Activated T-helper 17 cell treated with anti-CD3 and anti-CD28 coated beads, Interleukin-2, amount 50 U/mL, for 72 hours (primary cell): ENCODE measurements at regions not wholly inside any gene's neighbourhood (a gene's known extent, or its start where the extent isn't known, plus 50 kb on each side); places are given as distances from the start of the nearest gene placed in this dataset.

Experiments
- ATAC-seq: fragments of 150-1000 bp; cut with Tn5 transposase; replicated peaks from 2 replicates; pipeline ENCODE4 v1.10.0; 2021; ENCODE audit warnings: mild to moderate bottlenecking, moderate library complexity
- H3K27ac Mint-ChIP-seq: one replicate; pipeline ENCODE4 v1.8.0; 2022; ENCODE audit warnings: mixed read lengths
- H3K27me3 Mint-ChIP-seq: one replicate; pipeline ENCODE4 v1.8.0; 2022; ENCODE audit warnings: mixed read lengths
- H3K36me3 Mint-ChIP-seq: one replicate; pipeline ENCODE4 v1.8.0; 2022; ENCODE audit warnings: low read depth, mild to moderate bottlenecking, mixed read lengths
- H3K4me1 Mint-ChIP-seq: one replicate; pipeline ENCODE4 v1.8.0; 2022; ENCODE audit warnings: mixed read lengths
- H3K4me3 Mint-ChIP-seq: one replicate; pipeline ENCODE4 v1.8.0; 2022; ENCODE audit warnings: mild to moderate bottlenecking, mixed read lengths
- H3K9me3 Mint-ChIP-seq: one replicate; pipeline ENCODE4 v1.8.0; 2022; ENCODE audit warnings: mixed read lengths

- Mint-ChIP-seq H3K4me1 (no peaks in the 10 kb centered on the region), H3K27ac (no peak overlapping the region), H3K27me3 (peaks cover 9% of the 10 kb centered on the region), H3K9me3 (peaks cover 6% of the 10 kb centered on the region), H3K4me3 (no peak overlapping the region), H3K36me3 (no peaks in the 10 kb centered on the region)
- no peak for ATAC-seq
These were observed 161.2 kb upstream of the SNX7 start for GRCh38 chr1:98500324-98500723.

- H3K27ac Mint-ChIP-seq = no peak overlapping the region
- H3K4me3 Mint-ChIP-seq = no peak overlapping the region
- peaks cover 9% of the 10 kb centered on the region for H3K27me3 Mint-ChIP-seq
- H3K36me3 Mint-ChIP-seq = no peaks in the 10 kb centered on the region
- H3K4me1 Mint-ChIP-seq = no peaks in the 10 kb centered on the region
- no peak for ATAC-seq
- peaks cover 3% of the 10 kb centered on the region for H3K9me3 Mint-ChIP-seq
These were observed 162.9 kb upstream of the SNX7 start for GRCh38 chr1:98498651-98499050.

GRCh38 chr1:98497497-98497896 is 164.0 kb upstream of the SNX7 start:
- no peak overlapping the region for H3K27ac Mint-ChIP-seq
- peaks cover 9% of the 10 kb centered on the region for H3K27me3 Mint-ChIP-seq
- peaks cover 3% of the 10 kb centered on the region for H3K9me3 Mint-ChIP-seq
- no peak for ATAC-seq
- no peaks in the 10 kb centered on the region for H3K36me3 Mint-ChIP-seq
- H3K4me3 Mint-ChIP-seq = no peak overlapping the region
- H3K4me1 Mint-ChIP-seq = no peaks in the 10 kb centered on the region

- Mint-ChIP-seq H3K9me3 (peaks cover 3% of the 10 kb centered on the region), H3K4me1 (no peaks in the 10 kb centered on the region), H3K27me3 (peaks cover 10% of the 10 kb centered on the region), H3K36me3 (no peaks in the 10 kb centered on the region), H3K27ac (no peak overlapping the region), H3K4me3 (no peak overlapping the region)
- ATAC-seq = no peak
These were observed 165.1 kb upstream of the SNX7 start for GRCh38 chr1:98496256-98496995.

GRCh38 chr1:98493469-98493868 is 168.1 kb upstream of the SNX7 start:
- no peak overlapping the region for H3K27ac Mint-ChIP-seq
- H3K27me3 Mint-ChIP-seq = peaks cover 7% of the 10 kb centered on the region
- no peaks in the 10 kb centered on the region for H3K36me3 Mint-ChIP-seq
- no peaks in the 10 kb centered on the region for H3K4me1 Mint-ChIP-seq
- no peak for ATAC-seq
- no peaks in the 10 kb centered on the region for H3K9me3 Mint-ChIP-seq
- H3K4me3 Mint-ChIP-seq = no peak overlapping the region

GRCh38 chr1:98490099-98490498 is 171.4 kb upstream of the SNX7 start:
- Mint-ChIP-seq H3K27ac (no peak overlapping the region), H3K4me1 (no peaks in the 10 kb centered on the region), H3K9me3 (no peaks in the 10 kb centered on the region), H3K27me3 (peaks cover 12% of the 10 kb centered on the region), H3K4me3 (no peak overlapping the region), H3K36me3 (no peaks in the 10 kb centered on the region)
- no peak for ATAC-seq

GRCh38 chr1:98487620-98488019 is 173.9 kb upstream of the SNX7 start:
- Mint-ChIP-seq H3K36me3 (no peaks in the 10 kb centered on the region), H3K9me3 (no peaks in the 10 kb centered on the region), H3K4me1 (no peaks in the 10 kb centered on the region), H3K27me3 (peaks cover 12% of the 10 kb centered on the region), H3K4me3 (no peak overlapping the region), H3K27ac (no peak overlapping the region)
- no peak for ATAC-seq

- H3K27ac Mint-ChIP-seq = no peak overlapping the region
- H3K27me3 Mint-ChIP-seq = peaks cover 14% of the 10 kb centered on the region
- no peak overlapping the region for H3K4me3 Mint-ChIP-seq
- H3K9me3 Mint-ChIP-seq = no peaks in the 10 kb centered on the region
- H3K4me1 Mint-ChIP-seq = no peaks in the 10 kb centered on the region
- H3K36me3 Mint-ChIP-seq = no peaks in the 10 kb centered on the region
- no peak for ATAC-seq
These were observed 178.9 kb upstream of the SNX7 start for GRCh38 chr1:98482611-98483010.

- H3K4me1 Mint-ChIP-seq = no peaks in the 10 kb centered on the region
- H3K36me3 Mint-ChIP-seq = no peaks in the 10 kb centered on the region
- H3K27me3 Mint-ChIP-seq = peaks cover 14% of the 10 kb centered on the region
- H3K27ac Mint-ChIP-seq = no peak overlapping the region
- H3K4me3 Mint-ChIP-seq = no peak overlapping the region
- no peak for ATAC-seq
- H3K9me3 Mint-ChIP-seq = no peaks in the 10 kb centered on the region
These were observed 181.2 kb upstream of the SNX7 start for GRCh38 chr1:98480271-98480670.

GRCh38 chr1:98478121-98478520 is 183.4 kb upstream of the SNX7 start:
- Mint-ChIP-seq H3K27me3 (peaks cover 17% of the 10 kb centered on the region), H3K4me1 (no peaks in the 10 kb centered on the region), H3K9me3 (no peaks in the 10 kb centered on the region), H3K36me3 (no peaks in the 10 kb centered on the region), H3K4me3 (no peak overlapping the region), H3K27ac (no peak overlapping the region)
- ATAC-seq = no peak

GRCh38 chr1:98472878-98473277 is 188.6 kb upstream of the SNX7 start:
- Mint-ChIP-seq H3K36me3 (no peaks in the 10 kb centered on the region), H3K27ac (no peak overlapping the region)

GRCh38 chr1:98471633-98472032 is 189.9 kb upstream of the SNX7 start:
- Mint-ChIP-seq H3K4me3 (no peak overlapping the region), H3K9me3 (no peaks in the 10 kb centered on the region), H3K27me3 (peaks cover 11% of the 10 kb centered on the region), H3K36me3 (no peaks in the 10 kb centered on the region), H3K4me1 (no peaks in the 10 kb centered on the region), H3K27ac (no peak overlapping the region)
- ATAC-seq = no peak

More at GRCh38 chr1:98472878-98473277, 188.6 kb upstream of the SNX7 start:
- ATAC-seq = no peak
- Mint-ChIP-seq H3K9me3 (no peaks in the 10 kb centered on the region), H3K4me3 (no peak overlapping the region), H3K27me3 (peaks cover 8% of the 10 kb centered on the region), H3K4me1 (no peaks in the 10 kb centered on the region)

- Mint-ChIP-seq H3K27ac (no peak overlapping the region), H3K36me3 (no peaks in the 10 kb centered on the region)
- ATAC-seq = no peak
These were observed 193.3 kb upstream of the SNX7 start for GRCh38 chr1:98468111-98468717.

GRCh38 chr1:98467586-98467985 is 193.9 kb upstream of the SNX7 start:
- peaks cover 5% of the 10 kb centered on the region for H3K27me3 Mint-ChIP-seq
- no peak for ATAC-seq
- H3K4me3 Mint-ChIP-seq = no peak overlapping the region
- H3K9me3 Mint-ChIP-seq = no peaks in the 10 kb centered on the region
- H3K27ac Mint-ChIP-seq = no peak overlapping the region
- H3K36me3 Mint-ChIP-seq = no peaks in the 10 kb centered on the region
- no peaks in the 10 kb centered on the region for H3K4me1 Mint-ChIP-seq

More at GRCh38 chr1:98468111-98468717, 193.3 kb upstream of the SNX7 start:
- no peak overlapping the region for H3K4me3 Mint-ChIP-seq
- no peaks in the 10 kb centered on the region for H3K9me3 Mint-ChIP-seq
- peaks cover 5% of the 10 kb centered on the region for H3K27me3 Mint-ChIP-seq
- no peaks in the 10 kb centered on the region for H3K4me1 Mint-ChIP-seq

- H3K27me3 Mint-ChIP-seq = peaks cover 5% of the 10 kb centered on the region
- no peak for ATAC-seq
- H3K4me1 Mint-ChIP-seq = no peaks in the 10 kb centered on the region
- no peaks in the 10 kb centered on the region for H3K36me3 Mint-ChIP-seq
- no peak overlapping the region for H3K27ac Mint-ChIP-seq
- H3K4me3 Mint-ChIP-seq = no peak overlapping the region
- no peaks in the 10 kb centered on the region for H3K9me3 Mint-ChIP-seq
These were observed 194.4 kb upstream of the SNX7 start for GRCh38 chr1:98467122-98467521.
